Fibroblast of lung (primary cell): ENCODE measurements at regions not wholly inside any gene's neighbourhood (a gene's known extent, or its start where the extent isn't known, plus 50 kb on each side); places are given as distances from the start of the nearest gene placed in this dataset.

Experiments used
- DNase-seq, 2 donors: peaks; one replicate each; pipeline versions ENCODE4 v3.0.0 to v3.0.0-alpha.2; 2010; ENCODE audit warnings: low read depth in 2 of 2
- H2AFZ ChIP-seq: 2 replicates; pipeline ENCODE4 v1.5.1; 2012; ENCODE audit warnings: low read length, control low read depth, inconsistent platforms
- H3K27ac ChIP-seq: 2 replicates; pipeline ENCODE4 v1.5.1; 2011; ENCODE audit warnings: low read length, control low read depth; ENCODE audit not compliant: insufficient read depth
- H3K27me3 ChIP-seq: 2 replicates; pipeline ENCODE4 v1.5.1; 2011; ENCODE audit warnings: mild to moderate bottlenecking, low read length; ENCODE audit not compliant: control insufficient read depth, insufficient read depth
- H3K36me3 ChIP-seq: 2 replicates; pipeline ENCODE4 v1.5.1; 2011; ENCODE audit warnings: low read length; ENCODE audit not compliant: control insufficient read depth, insufficient read depth
- H3K4me1 ChIP-seq: 2 replicates; pipeline ENCODE4 v1.5.1; 2011; ENCODE audit warnings: low read length; ENCODE audit not compliant: control insufficient read depth, insufficient read depth; ENCODE audit errors: extremely low read depth
- H3K4me2 ChIP-seq: 2 replicates; pipeline ENCODE4 v1.5.1; 2011; ENCODE audit warnings: low read length, control low read depth; ENCODE audit not compliant: insufficient read depth; ENCODE audit errors: extremely low read depth
- H3K4me3 ChIP-seq, 4 experiments: fragments of 200-600 bp in 1 of 4; sonication (generic) in 1 of 4; replicated peaks in 1 of 4; 2 replicates each; pipeline ENCODE4 v1.5.1; 2011 to 2016; ENCODE audit warnings: low read length in 4 of 4, low read depth in 3 of 4, mild to moderate bottlenecking in 3 of 4, control low read depth in 2 of 4, inconsistent platforms in 1 of 4, mixed read lengths in 1 of 4; ENCODE audit not compliant: insufficient read depth in 1 of 4; ENCODE audit errors: control extremely low read depth in 1 of 4
- H3K79me2 ChIP-seq: 2 replicates; pipeline ENCODE4 v1.5.1; 2012; ENCODE audit warnings: mild to moderate bottlenecking, low read length, inconsistent platforms; ENCODE audit not compliant: control insufficient read depth, insufficient read depth
- H3K9ac ChIP-seq: 2 replicates; pipeline ENCODE4 v1.5.1; 2011; ENCODE audit warnings: mild to moderate bottlenecking, low read length, control low read depth; ENCODE audit not compliant: insufficient read depth
- H3K9me3 ChIP-seq: 2 replicates; pipeline ENCODE4 v1.5.1; 2012; ENCODE audit warnings: low read depth, low read length; ENCODE audit not compliant: control insufficient read depth, insufficient read depth
- H4K20me1 ChIP-seq: 2 replicates; pipeline ENCODE4 v1.5.1; 2011; ENCODE audit warnings: low read length; ENCODE audit not compliant: control insufficient read depth, insufficient read depth; ENCODE audit errors: extremely low read depth
- EZH2 ChIP-seq: IDR thresholded peaks from 2 replicates; pipeline ENCODE4 v1.5.1; 2012; ENCODE audit warnings: low read length, control low read depth, mild to moderate bottlenecking; ENCODE audit errors: missing control alignments
- TF ChIP-seq, protein P1 (sequence below), 2 donors: IDR thresholded peaks in 1 of 2; conservative IDR thresholded peaks in 1 of 2; 1 replicate in 1 of 2; 2 replicates in 1 of 2; pipeline ENCODE4 v1.5.1; 2011 to 2012; ENCODE audit warnings: low read length in 2 of 2, control low read depth in 1 of 2, inconsistent platforms in 1 of 2, low read depth in 1 of 2, mild to moderate bottlenecking in 1 of 2

DNA sequence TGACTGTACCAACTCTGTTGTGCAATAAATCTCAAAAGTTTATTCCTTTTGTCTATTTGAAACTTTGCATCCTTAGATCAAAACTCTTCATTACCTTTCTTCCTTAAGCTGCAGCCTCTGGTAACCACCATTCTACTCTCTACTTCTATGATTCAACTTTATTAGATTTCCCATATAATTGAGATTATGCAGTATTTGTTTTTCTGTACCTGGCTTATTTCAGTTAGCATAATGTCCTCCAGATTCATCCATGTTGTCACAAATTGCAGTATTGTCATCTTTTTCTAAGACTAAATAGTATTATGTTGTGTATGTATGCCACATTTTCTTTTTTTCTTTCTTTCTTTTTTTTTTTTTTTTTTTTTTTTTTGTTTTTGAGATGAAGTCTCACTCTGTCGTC is 1176.3 kb upstream of the TENM4 start:
- Histone ChIP-seq H3K27ac (no peak overlapping the region), H3K9ac (no peak overlapping the region), H2AFZ (no peak overlapping the region), H3K4me3 (no peak overlapping the region), H3K4me2 (no peak overlapping the region), H3K4me1 (no peaks in the 10 kb centered on the region), H3K9me3 (no peaks in the 10 kb centered on the region), H3K79me2 (no peaks in the 10 kb centered on the region), H3K27me3 (no peaks in the 10 kb centered on the region), H4K20me1 (no peaks in the 10 kb centered on the region), H3K36me3 (no peaks in the 10 kb centered on the region)
- DNase-seq: no peak
- no peak for TF ChIP-seq EZH2
- TF ChIP-seq, protein P1, sequence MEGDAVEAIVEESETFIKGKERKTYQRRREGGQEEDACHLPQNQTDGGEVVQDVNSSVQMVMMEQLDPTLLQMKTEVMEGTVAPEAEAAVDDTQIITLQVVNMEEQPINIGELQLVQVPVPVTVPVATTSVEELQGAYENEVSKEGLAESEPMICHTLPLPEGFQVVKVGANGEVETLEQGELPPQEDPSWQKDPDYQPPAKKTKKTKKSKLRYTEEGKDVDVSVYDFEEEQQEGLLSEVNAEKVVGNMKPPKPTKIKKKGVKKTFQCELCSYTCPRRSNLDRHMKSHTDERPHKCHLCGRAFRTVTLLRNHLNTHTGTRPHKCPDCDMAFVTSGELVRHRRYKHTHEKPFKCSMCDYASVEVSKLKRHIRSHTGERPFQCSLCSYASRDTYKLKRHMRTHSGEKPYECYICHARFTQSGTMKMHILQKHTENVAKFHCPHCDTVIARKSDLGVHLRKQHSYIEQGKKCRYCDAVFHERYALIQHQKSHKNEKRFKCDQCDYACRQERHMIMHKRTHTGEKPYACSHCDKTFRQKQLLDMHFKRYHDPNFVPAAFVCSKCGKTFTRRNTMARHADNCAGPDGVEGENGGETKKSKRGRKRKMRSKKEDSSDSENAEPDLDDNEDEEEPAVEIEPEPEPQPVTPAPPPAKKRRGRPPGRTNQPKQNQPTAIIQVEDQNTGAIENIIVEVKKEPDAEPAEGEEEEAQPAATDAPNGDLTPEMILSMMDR (conservative IDR thresholded peaks at IDR 0.05 in 1 of 2, IDR thresholded peaks at IDR 0.05 in 1 of 2; ENCODE audit: low read depth in 1 of 2, low read length in 2 of 2): no peak

DNA sequence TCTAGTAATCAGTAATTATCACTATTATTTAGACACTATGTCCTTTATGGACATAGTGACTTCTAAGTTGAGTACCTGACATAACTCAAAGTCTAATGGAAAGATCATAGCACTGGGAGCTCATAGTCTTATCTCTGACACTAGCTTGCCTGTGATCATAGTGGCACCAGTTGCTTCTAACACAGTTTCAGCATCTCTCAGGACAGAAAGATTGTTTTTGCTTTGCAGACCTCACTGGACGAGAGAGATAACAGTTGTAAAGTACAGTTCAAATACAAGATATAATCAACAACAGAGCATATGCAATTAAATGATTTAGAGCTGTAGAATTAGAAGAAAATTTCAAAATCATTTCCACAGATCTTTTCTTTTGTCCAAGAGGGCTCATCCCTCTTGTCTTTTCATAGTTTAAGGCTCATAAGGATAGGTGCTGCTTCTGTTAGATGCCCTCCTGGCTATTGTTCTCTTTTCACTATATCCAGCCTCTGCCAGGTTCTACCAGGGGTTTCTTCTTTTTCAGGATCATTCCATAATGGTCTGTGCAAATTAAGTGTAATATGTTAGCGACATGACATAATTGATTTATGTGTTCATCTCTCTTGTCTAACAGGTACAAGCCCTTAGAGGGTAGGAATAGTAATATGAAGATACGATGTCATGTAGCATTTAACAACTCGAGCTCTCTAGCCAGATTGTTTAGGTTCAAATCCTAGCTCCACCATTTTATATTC is 1175.4 kb upstream of the TENM4 start:
- H3K4me3 ChIP-seq: no peak overlapping the region
- H3K9me3 ChIP-seq: no peaks in the 10 kb centered on the region
- H3K9ac ChIP-seq: no peak overlapping the region
- no peaks in the 10 kb centered on the region for H3K36me3 ChIP-seq
- no peaks in the 10 kb centered on the region for H4K20me1 ChIP-seq
- no peak overlapping the region for H3K27ac ChIP-seq
- H3K27me3 ChIP-seq: no peaks in the 10 kb centered on the region
- H3K79me2 ChIP-seq: no peaks in the 10 kb centered on the region
- H3K4me1 ChIP-seq: no peaks in the 10 kb centered on the region
- H2AFZ ChIP-seq: no peak overlapping the region
- TF ChIP-seq EZH2: no peak
- H3K4me2 ChIP-seq: no peak overlapping the region
- no peak for DNase-seq

GRCh38 chr11:80613655-80614054 is 1172.8 kb upstream of the TENM4 start:
- H3K79me2 ChIP-seq: no peaks in the 10 kb centered on the region
- H3K9me3 ChIP-seq: no peaks in the 10 kb centered on the region
- no peaks in the 10 kb centered on the region for H3K27me3 ChIP-seq
- H3K36me3 ChIP-seq: no peaks in the 10 kb centered on the region
- H3K4me2 ChIP-seq: no peak overlapping the region
- no peak overlapping the region for H3K27ac ChIP-seq
- no peaks in the 10 kb centered on the region for H4K20me1 ChIP-seq
- H3K4me1 ChIP-seq: no peaks in the 10 kb centered on the region
- no peak for DNase-seq
- TF ChIP-seq, protein P1 (conservative IDR thresholded peaks at IDR 0.05 in 1 of 2, IDR thresholded peaks at IDR 0.05 in 1 of 2; ENCODE audit: low read depth in 1 of 2, low read length in 2 of 2): no peak
- no peak for TF ChIP-seq EZH2
- H3K4me3 ChIP-seq: no peak overlapping the region
- H2AFZ ChIP-seq: no peak overlapping the region
- no peak overlapping the region for H3K9ac ChIP-seq
